Loucy (cell line): ENCODE measurements at regions not wholly inside any gene's neighbourhood (a gene's known extent, or its start where the extent isn't known, plus 50 kb on each side); places are given as distances from the start of the nearest gene placed in this dataset.

Experiments used
- EZH2phosphoT487 ChIP-seq: fragments of 200-600 bp; IDR thresholded peaks from 2 replicates; pipeline ENCODE4 v1.6.1; 2018; ENCODE audit warnings: antibody characterized with exemption, mild to moderate bottlenecking, moderate library complexity, borderline replicate concordance
- TF ChIP-seq, protein P1 (sequence below): fragments of 200-600 bp; sonication (generic); conservative IDR thresholded peaks from 2 replicates; pipeline ENCODE4 v1.5.1; 2014; ENCODE audit warnings: mild to moderate bottlenecking, antibody characterized with exemption, low read length

GRCh38 chr6:40792183-40792582 lies 205.0 kb upstream of the LRFN2 start:
- TF ChIP-seq, protein P1, sequence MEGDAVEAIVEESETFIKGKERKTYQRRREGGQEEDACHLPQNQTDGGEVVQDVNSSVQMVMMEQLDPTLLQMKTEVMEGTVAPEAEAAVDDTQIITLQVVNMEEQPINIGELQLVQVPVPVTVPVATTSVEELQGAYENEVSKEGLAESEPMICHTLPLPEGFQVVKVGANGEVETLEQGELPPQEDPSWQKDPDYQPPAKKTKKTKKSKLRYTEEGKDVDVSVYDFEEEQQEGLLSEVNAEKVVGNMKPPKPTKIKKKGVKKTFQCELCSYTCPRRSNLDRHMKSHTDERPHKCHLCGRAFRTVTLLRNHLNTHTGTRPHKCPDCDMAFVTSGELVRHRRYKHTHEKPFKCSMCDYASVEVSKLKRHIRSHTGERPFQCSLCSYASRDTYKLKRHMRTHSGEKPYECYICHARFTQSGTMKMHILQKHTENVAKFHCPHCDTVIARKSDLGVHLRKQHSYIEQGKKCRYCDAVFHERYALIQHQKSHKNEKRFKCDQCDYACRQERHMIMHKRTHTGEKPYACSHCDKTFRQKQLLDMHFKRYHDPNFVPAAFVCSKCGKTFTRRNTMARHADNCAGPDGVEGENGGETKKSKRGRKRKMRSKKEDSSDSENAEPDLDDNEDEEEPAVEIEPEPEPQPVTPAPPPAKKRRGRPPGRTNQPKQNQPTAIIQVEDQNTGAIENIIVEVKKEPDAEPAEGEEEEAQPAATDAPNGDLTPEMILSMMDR, result no peak
- TF ChIP-seq EZH2phosphoT487, result no peak
